SK-MEL-5 (cell line): ENCODE measurements at regions not wholly inside any gene's neighbourhood (a gene's known extent, or its start where the extent isn't known, plus 50 kb on each side); places are given as distances from the start of the nearest gene placed in this dataset.
"Not testable (repeated sequence)": the region's sequence is repeated elsewhere in the genome, so short reads cannot be mapped to it uniquely, and the experiment has no call there.

Experiments used
- DNase-seq: peaks from one replicate; pipeline ENCODE4 v3.0.0-alpha.2; 2016; ENCODE audit warnings: low read depth, low spot score
- in situ Hi-C: cut with HindIII; loops from 2 replicates; pipeline ENCODE4 v1.10.0; 2016; ENCODE audit warnings: low sequenced_read_pairs, high pct_unique_total_duplicates, low pct_unique_long_range_greater_than_20kb

GRCh38 chr18:21928925-21929324 lies 188.3 kb downstream of the MIB1 start:
- in situ Hi-C loops, result no loop called here
- no peak for DNase-seq

- in situ Hi-C loops, result no loop called here
- DNase-seq, result no peak
These were observed 189.6 kb downstream of the MIB1 start for GRCh38 chr18:21930177-21930576.

GRCh38 chr18:21933931-21934765 lies 193.6 kb downstream of the MIB1 start:
- no peak for DNase-seq
- in situ Hi-C loops, result no loop called here

- no peak for DNase-seq
- in situ Hi-C loops, result no loop called here
These were observed 194.1 kb downstream of the MIB1 start for GRCh38 chr18:21934766-21935015.

- DNase-seq, result no peak
- in situ Hi-C loops, result no loop called here
These were observed 202.9 kb downstream of the MIB1 start for GRCh38 chr18:21943456-21943855.

GRCh38 chr18:21949326-21950015 lies 208.9 kb downstream of the MIB1 start:
- no peak for DNase-seq
- in situ Hi-C loops, result no loop called here

- in situ Hi-C loops, result no loop called here
- peak; percentile 79 for DNase-seq
These were observed 213.4 kb upstream of the GATA6 start for GRCh38 chr18:21955757-21956652.

- no peak for DNase-seq
- in situ Hi-C loops, result no loop called here
These were observed 211.1 kb upstream of the GATA6 start for GRCh38 chr18:21958263-21958662.

GRCh38 chr18:21958707-21959450 lies 210.5 kb upstream of the GATA6 start:
- no peak for DNase-seq
- in situ Hi-C loops, result no loop called here

- peak; percentile 27 for DNase-seq
- in situ Hi-C loops, result no loop called here
These were observed 209.2 kb upstream of the GATA6 start for GRCh38 chr18:21960189-21960588.

- in situ Hi-C loops, result no loop called here
- no peak for DNase-seq
These were observed 206.1 kb upstream of the GATA6 start for GRCh38 chr18:21963336-21963735.

- in situ Hi-C loops, result no loop called here
- no peak for DNase-seq
These were observed 201.1 kb upstream of the GATA6 start for GRCh38 chr18:21968338-21968737.

GRCh38 chr18:21972281-21972680 lies 197.1 kb upstream of the GATA6 start:
- no peak for DNase-seq
- in situ Hi-C loops, result no loop called here

GRCh38 chr18:21975954-21976353 lies 193.4 kb upstream of the GATA6 start:
- in situ Hi-C loops, result not testable (repeated sequence)

GRCh38 chr18:21978546-21979170 lies 190.7 kb upstream of the GATA6 start:
- in situ Hi-C loops, result no loop called here

More at GRCh38 chr18:21975954-21976353, 193.4 kb upstream of the GATA6 start:
- not testable (repeated sequence) for DNase-seq

GRCh38 chr18:21979171-21979560 lies 190.2 kb upstream of the GATA6 start:
- no peak for DNase-seq
- in situ Hi-C loops, result no loop called here

More at GRCh38 chr18:21978546-21979170, 190.7 kb upstream of the GATA6 start:
- no peak for DNase-seq

- DNase-seq, result no peak
- in situ Hi-C loops, result no loop called here
These were observed 189.6 kb upstream of the GATA6 start for GRCh38 chr18:21979759-21980158.
